A549 (cell line): ENCODE measurements at regions not wholly inside any gene's neighbourhood (a gene's known extent, or its start where the extent isn't known, plus 50 kb on each side); places are given as distances from the start of the nearest gene placed in this dataset.

ENCODE experiments used
- ATAC-seq, 2 experiments: fragments of 200-7000 bp in 1 of 2; fragments of >200 bp in 1 of 2; cut with Nextera tagmentation in 1 of 2; cut with Tn5 transposase in 1 of 2; 3 replicates each; pipeline versions ENCODE4 v1.8.0 to v1.9.1; 2018 to 2020; ENCODE audit warnings: mild to moderate bottlenecking in 1 of 2, moderate library complexity in 1 of 2
- CTCF ChIA-PET: fragments of 300-600 bp; sonication (Branson Sonifier 250); formaldehyde crosslinking; extraction: SDS; loops from one replicate; lab custom pipeline; 2021; ENCODE audit warnings: antibody characterized with exemption, inconsistent platforms; lab: Yijun Ruan, JAX
- POLR2A ChIA-PET: fragments of 350-600 bp; formaldehyde crosslinking; extraction: SDS; loops from one replicate; lab custom pipeline; 2021; ENCODE audit warnings: antibody characterized with exemption, inconsistent platforms; lab: Yijun Ruan, JAX
- DNase-seq, 2 experiments: peaks; one replicate each; pipeline versions ENCODE4 v3.0.0 to v3.0.0-alpha.2; 2011 to 2016; ENCODE audit warnings: low read depth in 1 of 2, low spot score in 1 of 2
- FAIRE-seq: peaks from 2 replicates; lab custom pipeline; 2011; peaks lifted over from hg19 to GRCh38; lab: Jason Lieb, UNC
- H3K27ac ChIP-seq, 2 experiments: fragments of >200 bp; sonication (Bioruptor Twin); formaldehyde crosslinking; 3 replicates each; pipeline ENCODE4 v1.5.1; 2016 to 2017
- H3K4me1 ChIP-seq: fragments of >200 bp; sonication (Bioruptor Twin); formaldehyde crosslinking; 3 replicates; pipeline ENCODE4 v1.6.1; 2016
- H3K4me2 ChIP-seq: fragments of >200 bp; sonication (Bioruptor Twin); formaldehyde crosslinking; 3 replicates; pipeline ENCODE4 v1.6.1; 2016
- H3K4me3 ChIP-seq: fragments of >200 bp; sonication (Bioruptor Twin); formaldehyde crosslinking; 3 replicates; pipeline ENCODE4 v1.5.1; 2016
- H3K9me3 ChIP-seq: fragments of >200 bp; sonication (Bioruptor Twin); formaldehyde crosslinking; 3 replicates; pipeline ENCODE4 v1.6.1; 2016
- BCL3 ChIP-seq: fragments of >200 bp; sonication (Bioruptor Twin); formaldehyde crosslinking; IDR thresholded peaks from 3 replicates; pipeline ENCODE4 v1.6.1; 2016
- CHD4 ChIP-seq: fragments of 200-600 bp; sonication (generic); IDR thresholded peaks from 2 replicates; pipeline ENCODE4 v1.6.1; 2016; ENCODE audit warnings: antibody characterized with exemption, mild to moderate bottlenecking, borderline replicate concordance
- E2F6 ChIP-seq: IDR thresholded peaks from 2 replicates; pipeline ENCODE4 v1.6.1; 2012; ENCODE audit warnings: low read depth, borderline replicate concordance
- EHMT2 ChIP-seq: fragments of 200-600 bp; sonication (generic); IDR thresholded peaks from 2 replicates; pipeline ENCODE4 v1.6.1; 2016; ENCODE audit warnings: antibody characterized with exemption, low read depth, mild to moderate bottlenecking, moderate library complexity
- EP300 ChIP-seq, 2 experiments: fragments of >200 bp; sonication (Bioruptor Twin); formaldehyde crosslinking; IDR thresholded peaks; 2 replicates in 1 of 2; 3 replicates in 1 of 2; pipeline ENCODE4 v1.6.1; 2016 to 2017
- FOSB ChIP-seq: fragments of 250-450 bp; sonication (Bioruptor Pico); IDR thresholded peaks from 2 replicates; pipeline ENCODE4 v1.5.0; 2020; ENCODE audit warnings: mild to moderate bottlenecking, moderate library complexity
- FOSL2 ChIP-seq, 2 experiments: fragments of 450-650 bp in 1 of 2; fragments of >200 bp in 1 of 2; sonication (Bioruptor Twin) in 1 of 2; formaldehyde crosslinking; IDR thresholded peaks; 2 replicates each; pipeline versions ENCODE4 v1.5.0 to v1.6.1; 2016 to 2020; ENCODE audit warnings: mild to moderate bottlenecking in 1 of 2, moderate library complexity in 1 of 2
- FOXS1 ChIP-seq: fragments of 250-450 bp; sonication (Bioruptor Pico); IDR thresholded peaks from 2 replicates; pipeline ENCODE4 v1.5.0; 2020; ENCODE audit warnings: mild to moderate bottlenecking, moderate library complexity
- HES2 ChIP-seq: fragments of >200 bp; sonication (Bioruptor Twin); formaldehyde crosslinking; IDR thresholded peaks from 2 replicates; pipeline ENCODE4 v1.6.1; 2016
- HEYL ChIP-seq: fragments of 250-450 bp; sonication (Bioruptor Pico); IDR thresholded peaks from 2 replicates; pipeline ENCODE4 v1.8.0; 2021; ENCODE audit warnings: mild to moderate bottlenecking, moderate library complexity
- HOXA7 ChIP-seq: fragments of 250-450 bp; sonication (Bioruptor Pico); IDR thresholded peaks from 2 replicates; pipeline ENCODE4 v1.5.0; 2020; ENCODE audit warnings: mild to moderate bottlenecking, moderate library complexity
- HOXB5 ChIP-seq: fragments of 250-450 bp; sonication (Bioruptor Pico); IDR thresholded peaks from 2 replicates; pipeline ENCODE4 v1.5.0; 2020; ENCODE audit warnings: mild to moderate bottlenecking, moderate library complexity
- JUNB ChIP-seq: fragments of >200 bp; sonication (Bioruptor Twin); formaldehyde crosslinking; IDR thresholded peaks from 2 replicates; pipeline ENCODE4 v1.6.1; 2016
- KDM1A ChIP-seq: fragments of 200-600 bp; sonication (generic); IDR thresholded peaks from 2 replicates; pipeline ENCODE4 v1.6.1; 2016; ENCODE audit warnings: low read depth, mild to moderate bottlenecking
- KDM5A ChIP-seq: fragments of 200-600 bp; sonication (generic); IDR thresholded peaks from 2 replicates; pipeline ENCODE4 v1.6.1; 2016; ENCODE audit warnings: antibody characterized with exemption, mild to moderate bottlenecking
- MAFK ChIP-seq: fragments of 450-650 bp; IDR thresholded peaks from 2 replicates; pipeline ENCODE4 v1.6.1; 2014; ENCODE audit not compliant: partially characterized antibody
- MAX ChIP-seq: IDR thresholded peaks from 2 replicates; pipeline ENCODE4 v1.6.1; 2012
- NFE2L2 ChIP-seq: fragments of 150-350 bp; conservative IDR thresholded peaks from 2 replicates; pipeline ENCODE4 v1.6.1; 2014; ENCODE audit warnings: low read length
- NR3C1 ChIP-seq: fragments of >200 bp; sonication (Bioruptor Twin); formaldehyde crosslinking; IDR thresholded peaks from 3 replicates; pipeline ENCODE4 v1.6.1; 2017
- RCOR1 ChIP-seq: fragments of 150-350 bp; IDR thresholded peaks from 2 replicates; pipeline ENCODE4 v1.6.1; 2014; ENCODE audit warnings: antibody characterized with exemption, low read length, low read depth
- REST ChIP-seq: fragments of 200-600 bp; sonication (generic); IDR thresholded peaks from 2 replicates; pipeline ENCODE4 v1.6.1; 2016; ENCODE audit warnings: antibody characterized with exemption, mild to moderate bottlenecking, moderate library complexity
- RNF2 ChIP-seq: fragments of 200-600 bp; sonication (generic); IDR thresholded peaks from 2 replicates; pipeline ENCODE4 v1.6.1; 2016; ENCODE audit warnings: low read depth, mild to moderate bottlenecking, antibody characterized with exemption, moderate library complexity, borderline replicate concordance
- SREBF2 ChIP-seq: fragments of 450-650 bp; IDR thresholded peaks from 2 replicates; pipeline ENCODE4 v1.6.1; 2014; ENCODE audit warnings: mild to moderate bottlenecking, moderate library complexity
- TP53 ChIP-seq: fragments of 250-450 bp; sonication (Bioruptor Pico); IDR thresholded peaks from 2 replicates; pipeline ENCODE4 v1.5.0; 2021; ENCODE audit warnings: mild to moderate bottlenecking, moderate library complexity
- ZNF302 ChIP-seq: fragments of 250-450 bp; sonication (Bioruptor Pico); IDR thresholded peaks from 2 replicates; pipeline ENCODE4 v1.9.0; 2021; ENCODE audit warnings: inconsistent platforms, mild to moderate bottlenecking, moderate library complexity
- WGBS: methylation state at CpG from one replicate; pipeline ENCODE4 v1.1.6; 2017; ENCODE audit errors: missing lambda C conversion rate; 5-methylcytosine and 5-hydroxymethylcytosine counted together

- Histone ChIP-seq H3K9me3 (no peaks in the 10 kb centered on the region), H3K4me3 (no peak overlapping the region), H3K4me1 (peaks cover 12% of the 10 kb centered on the region; the same call in 2 of the 3 replicates), H3K27ac (peak overlapping the region in 1 of 2 experiments; percentile 32; a peak in 1 of 6 replicates), H3K4me2 (no peak overlapping the region)
- WGBS = 92% methylated on average over 10 of the region's 10 CpGs
- no peak for ATAC-seq
- TF ChIP-seq TP53 (CRISPR knock-in tag) (no peak), FOSL2 (IDR thresholded peaks at IDR 0.05) (no peak), FOSL2 (CRISPR knock-in tag; IDR thresholded peaks at IDR 0.05) (no peak), RCOR1 (no peak), FOXS1 (CRISPR knock-in tag) (no peak), RNF2 (no peak), REST (no peak), HEYL (CRISPR knock-in tag) (no peak), E2F6 (no peak), SREBF2 (no peak), MAX (no peak), NR3C1 (no peak), MAFK (no peak), FOSB (no peak), HOXA7 (CRISPR knock-in tag) (no peak), KDM5A (no peak), JUNB (no peak), HOXB5 (CRISPR knock-in tag) (no peak)
- no peak for DNase-seq
- ChIA-PET CTCF (no interaction called here), POLR2A (no interaction called here)
- no peak for FAIRE-seq
Measured at GRCh38 chr20:51970858-51971257, 168.5 kb upstream of the SALL4 start.

- 70% methylated on average over 5 of the region's 5 CpGs for WGBS
- CTCF ChIA-PET = interaction anchor here (1.1 kb wide), 1 partner anchor 257 kb away, joined by 3 read pairs; no protein-coding TSS in a partner anchor
- H3K27ac ChIP-seq = no peak overlapping the region
- no peak overlapping the region for H3K4me3 ChIP-seq
- ATAC-seq (no peak), FAIRE-seq (no peak), DNase-seq (no peak)
- no peak overlapping the region for H3K4me2 ChIP-seq
- peaks cover 12% of the 10 kb centered on the region; the same call in 2 of the 3 replicates for H3K4me1 ChIP-seq
- no peaks in the 10 kb centered on the region for H3K9me3 ChIP-seq
- TF ChIP-seq HEYL (CRISPR knock-in tag) = no peak
- no peak for TF ChIP-seq KDM1A
- TF ChIP-seq JUNB = no peak
- no peak for TF ChIP-seq CHD4
- TF ChIP-seq ZNF302 (CRISPR knock-in tag) = no peak
- POLR2A ChIA-PET = no interaction called here
Measured at GRCh38 chr20:51969191-51969590, 166.9 kb upstream of the SALL4 start.

GRCh38 chr20:51968151-51968550, 165.8 kb upstream of the SALL4 start:
- POLR2A ChIA-PET = no interaction called here
- no peak for FAIRE-seq
- H3K4me1 ChIP-seq = peaks cover 12% of the 10 kb centered on the region; the same call in 2 of the 3 replicates
- no peak overlapping the region for H3K4me3 ChIP-seq
- CTCF ChIA-PET = interaction anchor here (0.7 to 1.1 kb wide), 3 partner anchors 8 to 256 kb away, joined by 3 to 5 read pairs (median 3); no protein-coding TSS in a partner anchor
- 95% methylated on average over 4 of the region's 4 CpGs for WGBS
- ATAC-seq = no peak
- H3K9me3 ChIP-seq = no peaks in the 10 kb centered on the region
- no peak overlapping the region for H3K4me2 ChIP-seq
- no peak overlapping the region for H3K27ac ChIP-seq
- DNase-seq = no peak
- no peak for TF ChIP-seq BCL3
- no peak for TF ChIP-seq NFE2L2
- no peak for TF ChIP-seq EP300 (IDR thresholded peaks at IDR 0.05)
- TF ChIP-seq HES2 = no peak
- TF ChIP-seq E2F6 = no peak
- TF ChIP-seq KDM5A = no peak
- no peak for TF ChIP-seq EHMT2
- TF ChIP-seq RCOR1 = no peak
